NCI-H2107 treated with DMSO at 0.1 percent for 48 hours (cell line): ENCODE measurements at regions not wholly inside any gene's neighbourhood (a gene's known extent, or its start where the extent isn't known, plus 50 kb on each side); places are given as distances from the start of the nearest gene placed in this dataset.

Experiments used
- DNase-seq: peaks from one replicate; lab custom pipeline; 2025; ENCODE audit not compliant: unreplicated experiment; lab: John Stamatoyannopoulos, UW

GRCh38 chr4:62285026-62285425, 1084.9 kb downstream of the ADGRL3 start:
- no peak for DNase-seq

DNA sequence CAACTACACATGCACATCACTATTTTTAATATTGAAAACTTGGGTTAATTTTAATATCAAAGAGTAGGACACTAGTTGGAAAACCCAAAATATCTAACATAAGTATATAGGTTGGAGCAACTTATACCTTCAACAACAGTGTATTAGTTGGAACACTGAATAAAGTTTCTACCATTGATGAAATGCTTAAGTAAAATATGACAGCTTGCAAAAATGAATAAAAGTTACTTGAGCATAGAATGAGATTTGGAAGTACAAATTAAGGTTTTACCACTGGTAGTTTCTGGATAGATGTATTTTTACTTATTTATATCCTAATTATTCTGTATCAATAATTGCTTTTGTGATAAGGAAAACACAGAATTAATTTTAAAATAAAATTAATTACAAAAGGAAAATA, 1079.6 kb downstream of the ADGRL3 start:
- DNase-seq: no peak

DNA sequence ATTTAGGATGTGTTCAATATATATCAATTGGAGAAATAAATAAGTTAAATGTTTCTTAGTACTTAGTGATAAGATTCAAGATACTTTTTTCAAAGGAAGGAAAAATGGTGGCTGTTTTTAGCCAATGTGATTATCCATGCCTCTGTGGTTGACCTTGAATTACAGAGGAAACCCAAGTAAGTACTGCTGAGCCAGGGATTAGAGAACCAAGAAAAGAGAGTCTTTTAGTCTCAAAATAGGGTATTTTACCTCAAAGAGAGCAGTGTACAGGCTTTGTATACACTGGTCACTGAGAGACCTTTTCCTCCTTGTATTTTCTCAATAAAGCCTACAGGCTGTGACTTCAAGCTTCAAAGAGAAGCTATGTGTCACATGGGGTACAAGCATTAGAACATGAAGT, 1075.3 kb downstream of the ADGRL3 start:
- DNase-seq: no peak

- DNase-seq: no peak
Measured at GRCh38 chr4:62274782-62275181, 1074.7 kb downstream of the ADGRL3 start.

DNA sequence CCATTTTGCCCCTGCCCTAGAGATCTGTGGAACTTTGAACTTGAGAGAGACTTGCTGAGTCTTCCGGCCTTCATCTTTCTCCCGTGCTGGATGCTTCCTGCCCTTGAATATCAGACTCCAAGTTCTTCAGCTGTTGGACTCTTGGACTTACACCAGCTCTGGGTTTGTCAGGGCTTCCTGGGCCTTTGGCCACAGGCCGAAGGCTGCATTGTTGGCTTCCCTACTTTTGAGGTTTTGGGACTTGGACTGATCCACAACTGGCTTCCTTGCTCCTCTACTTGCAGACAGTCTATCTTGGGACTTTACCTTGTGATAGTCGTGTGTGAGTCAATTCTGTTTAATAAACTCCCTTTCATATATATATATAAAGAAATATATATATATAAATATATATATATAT, 1071.0 kb downstream of the ADGRL3 start:
- DNase-seq: no peak

DNA sequence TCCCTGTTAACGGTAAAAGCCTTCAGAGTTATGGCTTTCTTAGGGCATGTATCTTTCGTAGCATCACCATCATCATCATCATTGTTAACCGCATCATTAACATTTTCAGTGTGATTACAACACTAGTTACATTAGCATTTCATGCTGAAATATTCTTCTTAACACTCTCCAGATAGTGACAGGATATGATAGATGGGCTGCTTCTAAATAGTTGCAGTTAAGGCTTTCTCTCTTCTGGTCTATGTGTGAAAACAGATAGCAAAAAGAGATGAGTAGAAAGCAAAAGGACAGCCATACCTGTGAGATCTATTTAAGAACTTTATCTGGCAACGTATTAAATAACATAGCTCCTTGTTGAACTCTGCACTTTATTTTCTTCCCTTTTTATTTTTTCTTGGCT, 1069.8 kb downstream of the ADGRL3 start:
- no peak for DNase-seq

DNA sequence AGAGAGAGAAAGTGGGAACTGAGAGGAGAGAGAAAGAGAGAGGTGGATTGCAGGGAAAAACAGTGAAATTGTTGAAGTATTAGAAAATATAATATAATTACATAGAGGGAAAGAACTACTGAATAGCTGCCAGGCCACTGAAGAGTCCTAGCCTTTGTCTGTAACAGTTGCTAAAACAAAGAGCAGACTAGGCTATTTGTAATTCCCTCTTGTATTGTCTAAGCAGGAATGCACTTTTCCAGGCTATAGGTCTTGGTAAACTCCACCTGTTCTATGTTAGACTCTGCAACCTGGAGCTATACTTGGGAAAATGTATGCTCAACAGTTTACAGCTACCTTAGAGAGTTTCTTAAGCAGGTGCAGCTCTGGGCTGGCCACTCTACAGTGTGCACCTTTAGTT, 1063.3 kb downstream of the ADGRL3 start:
- no peak for DNase-seq

- DNase-seq: no peak
Measured at GRCh38 chr4:62262676-62263075, 1062.5 kb downstream of the ADGRL3 start.

GRCh38 chr4:62260254-62260653, 1060.1 kb downstream of the ADGRL3 start:
- DNase-seq: no peak

- no peak for DNase-seq
Measured at GRCh38 chr4:62256479-62256878, 1056.4 kb downstream of the ADGRL3 start.

GRCh38 chr4:62252728-62253127, 1052.6 kb downstream of the ADGRL3 start:
- DNase-seq: no peak

DNA sequence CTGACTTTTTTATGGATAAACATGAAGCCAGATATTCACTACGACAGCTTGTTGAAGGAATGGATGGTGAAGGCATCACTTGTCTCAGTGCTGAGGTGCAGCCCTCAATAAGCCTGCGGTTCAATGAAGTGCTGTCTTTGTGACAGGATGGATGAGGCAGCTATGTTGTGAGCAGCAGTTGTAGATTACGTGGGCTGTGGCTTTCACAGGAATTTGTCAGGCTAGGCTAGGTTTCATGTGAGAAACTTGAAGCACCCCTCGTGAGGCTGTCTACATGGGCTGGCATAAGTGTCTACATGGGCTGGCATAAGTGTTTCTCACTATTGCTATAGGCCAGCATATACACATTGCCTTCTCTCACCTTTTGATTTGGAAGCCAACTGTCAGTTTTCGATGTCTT, 1050.0 kb downstream of the ADGRL3 start:
- no peak for DNase-seq

GRCh38 chr4:62243895-62244294, 1043.8 kb downstream of the ADGRL3 start:
- DNase-seq: no peak

DNA sequence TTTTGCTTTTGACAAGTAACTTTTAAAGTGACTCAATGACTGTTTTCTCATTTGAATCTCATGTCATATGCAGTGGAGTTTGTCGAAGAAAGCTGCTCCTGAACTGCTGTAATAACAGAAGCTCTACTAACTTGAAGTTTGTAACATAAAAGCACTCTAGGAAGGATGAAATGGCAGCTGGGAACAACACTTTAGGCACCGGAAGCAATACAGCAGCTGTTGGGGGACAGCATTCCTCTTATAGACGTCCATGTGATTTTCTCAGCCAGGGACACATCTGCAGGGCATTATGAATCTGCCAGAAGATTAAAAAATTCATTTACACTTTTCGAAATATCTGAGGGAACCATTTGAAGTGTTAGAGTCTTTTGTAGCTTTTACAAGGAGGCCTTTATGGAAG, 1035.8 kb downstream of the ADGRL3 start:
- DNase-seq: no peak

DNA sequence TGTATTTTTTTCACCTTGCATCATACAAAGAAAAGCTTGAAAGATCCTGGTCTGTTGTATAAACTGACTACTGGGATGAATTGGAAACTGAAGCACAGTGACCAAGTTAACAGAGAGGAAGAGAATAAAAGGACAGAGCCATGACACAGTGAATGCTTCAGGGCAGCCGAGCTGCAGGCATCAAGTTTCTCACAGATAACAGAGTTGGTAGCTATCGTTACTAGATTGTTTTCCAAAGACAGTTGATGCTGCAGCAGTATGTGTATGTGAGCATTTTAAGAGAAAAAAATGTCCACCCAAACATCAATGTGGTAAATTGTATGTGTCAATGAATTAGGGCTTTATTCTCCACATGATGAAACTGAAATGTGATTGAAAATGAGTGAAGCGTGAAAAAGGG, 1032.7 kb downstream of the ADGRL3 start:
- DNase-seq: peak; percentile 29

DNA sequence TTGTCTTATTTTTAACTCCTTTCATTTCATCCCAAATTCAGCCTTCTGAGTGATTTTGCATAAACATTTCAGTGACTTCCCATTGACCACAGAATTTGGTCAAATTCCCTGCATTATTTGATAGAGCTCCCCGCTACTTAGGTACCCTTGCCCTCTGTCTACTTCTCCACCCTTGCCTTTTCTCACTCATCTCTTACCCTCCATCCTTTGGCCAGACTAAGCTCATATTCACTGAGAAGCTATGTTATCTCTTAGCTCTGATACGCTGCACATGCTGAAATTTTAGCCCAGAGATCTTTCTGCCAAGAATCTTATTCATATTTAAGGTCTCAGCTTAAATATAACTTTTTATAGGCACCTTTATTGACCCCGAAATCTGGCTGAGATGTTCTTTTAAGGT, 1031.9 kb downstream of the ADGRL3 start:
- no peak for DNase-seq

- DNase-seq: no peak
Measured at GRCh38 chr4:62226082-62226481, 1026.0 kb downstream of the ADGRL3 start.

GRCh38 chr4:62222121-62222520, 1022.0 kb downstream of the ADGRL3 start:
- DNase-seq: no peak

- no peak for DNase-seq
Measured at GRCh38 chr4:62210486-62210885, 1010.4 kb downstream of the ADGRL3 start.

GRCh38 chr4:62209757-62210485, 1009.8 kb downstream of the ADGRL3 start:
- no peak for DNase-seq

DNA sequence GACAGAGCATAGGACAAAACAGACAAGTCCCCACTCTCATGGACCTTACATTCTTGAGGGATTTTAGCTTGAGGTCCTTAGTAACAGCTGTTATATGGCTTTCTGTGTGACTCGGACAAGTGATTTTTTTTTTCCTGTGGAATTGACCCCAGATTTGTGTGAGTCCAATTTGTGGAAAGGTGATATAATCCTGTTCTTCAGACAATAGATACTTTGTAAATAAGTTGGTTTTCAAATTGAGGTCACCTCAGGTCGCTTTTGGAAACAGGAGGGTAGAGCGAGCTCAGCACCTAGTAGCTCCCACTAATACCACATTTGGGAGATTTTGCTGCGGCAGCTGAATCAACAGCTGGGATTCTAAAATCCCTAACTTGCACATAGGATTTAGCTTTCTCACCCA, 1008.8 kb downstream of the ADGRL3 start:
- no peak for DNase-seq

DNA sequence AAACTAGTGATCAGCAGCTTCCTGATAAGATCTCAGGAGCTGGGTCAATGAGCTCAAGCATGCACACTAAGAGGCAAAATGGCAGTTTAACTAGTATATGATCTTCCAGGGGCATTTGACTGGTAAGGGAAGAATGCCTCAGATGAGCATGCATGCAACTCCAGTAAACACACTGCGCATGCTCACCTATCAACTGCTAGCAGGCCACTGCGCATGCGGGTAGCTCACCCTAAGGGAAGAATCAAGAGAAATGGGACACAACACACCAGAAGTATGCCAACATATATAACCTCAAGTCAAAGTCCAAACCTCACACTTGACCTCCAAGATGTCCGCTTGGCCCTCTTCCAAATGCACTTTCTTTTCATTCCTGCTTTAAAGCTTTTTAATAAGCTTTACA, 1004.0 kb downstream of the ADGRL3 start:
- no peak for DNase-seq

DNA sequence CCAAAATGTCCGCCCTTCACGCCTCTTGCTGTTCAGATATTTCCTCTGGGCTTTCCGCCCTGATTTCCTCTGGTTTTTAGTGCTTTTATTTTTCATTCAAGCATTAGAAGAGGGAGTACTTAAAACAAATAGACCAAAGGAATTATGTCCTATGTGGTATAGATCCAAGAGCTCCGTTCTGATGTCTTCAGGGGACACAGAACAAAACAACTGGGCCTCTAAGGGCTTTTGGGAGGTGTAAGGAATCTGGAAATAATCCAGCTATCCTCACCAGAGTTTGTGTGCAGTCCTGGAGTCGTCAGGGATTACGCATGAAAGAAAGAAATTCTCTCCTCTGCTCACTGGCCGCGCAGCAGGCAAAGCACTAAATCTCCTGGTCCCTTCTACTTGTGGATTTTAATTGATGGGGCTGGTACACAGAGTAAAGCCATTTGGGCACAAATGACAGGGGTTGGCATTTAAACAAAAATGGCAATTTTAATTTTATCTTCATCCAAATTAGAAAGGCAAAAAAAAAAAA, 999.2 kb downstream of the ADGRL3 start:
- no peak for DNase-seq
